H9 (cell line): ENCODE measurements at regions not wholly inside any gene's neighbourhood (a gene's known extent, or its start where the extent isn't known, plus 50 kb on each side); places are given as distances from the start of the nearest gene placed in this dataset.

ENCODE experiments used
- DNase-seq: peaks from one replicate; pipeline ENCODE4 v3.0.0-alpha.2; 2017
- H2AFZ ChIP-seq: one replicate; pipeline ENCODE4 v1.6.1; 2013; ENCODE audit warnings: mild to moderate bottlenecking, low read length, control low read depth, moderate library complexity
- H2AK5ac ChIP-seq: 2 replicates; pipeline ENCODE4 v1.6.1; 2013; ENCODE audit warnings: low read length, control low read depth, mixed read lengths; ENCODE audit not compliant: insufficient read length
- H2BK120ac ChIP-seq: one replicate; pipeline ENCODE4 v1.6.1; 2013; ENCODE audit warnings: low read depth, mild to moderate bottlenecking, low read length, control low read depth, inconsistent platforms; ENCODE audit not compliant: poor library complexity, severe bottlenecking
- H2BK12ac ChIP-seq: 2 replicates; pipeline ENCODE4 v1.6.1; 2013; ENCODE audit warnings: low read length, control low read depth, mixed read lengths, low read depth; ENCODE audit not compliant: insufficient read length
- H2BK15ac ChIP-seq: 2 replicates; pipeline ENCODE4 v1.6.1; 2013; ENCODE audit warnings: low read depth, low read length, control low read depth
- H2BK20ac ChIP-seq: one replicate; pipeline ENCODE4 v1.6.1; 2013; ENCODE audit warnings: low read depth, mild to moderate bottlenecking, low read length, control low read depth, inconsistent platforms; ENCODE audit not compliant: poor library complexity, severe bottlenecking
- H2BK5ac ChIP-seq: 2 replicates; pipeline ENCODE4 v1.6.1; 2013; ENCODE audit warnings: low read length, control low read depth, mixed read lengths; ENCODE audit not compliant: insufficient read length
- H3K14ac ChIP-seq: 2 replicates; pipeline ENCODE4 v1.6.1; 2013; ENCODE audit warnings: low read length, control low read depth; ENCODE audit not compliant: insufficient read depth
- H3K18ac ChIP-seq: 2 replicates; pipeline ENCODE4 v1.6.1; 2013; ENCODE audit warnings: low read depth, mild to moderate bottlenecking, mixed read lengths, low read length, control low read depth; ENCODE audit not compliant: insufficient read length
- H3K23ac ChIP-seq: 2 replicates; pipeline ENCODE4 v1.6.1; 2013; ENCODE audit warnings: low read length, control low read depth, mixed read lengths, low read depth; ENCODE audit not compliant: insufficient read length
- H3K23me2 ChIP-seq: 2 replicates; pipeline ENCODE4 v1.6.1; 2013; ENCODE audit warnings: low read depth, mild to moderate bottlenecking, mixed read lengths, low read length, control low read depth; ENCODE audit not compliant: insufficient read length, poor library complexity, severe bottlenecking
- H3K27ac ChIP-seq: 2 replicates; pipeline ENCODE4 v1.5.1; 2013; ENCODE audit warnings: low read length, control low read depth, mixed read lengths, low read depth; ENCODE audit not compliant: insufficient read length
- H3K27me3 ChIP-seq: 2 replicates; pipeline ENCODE4 v1.6.1; 2013; ENCODE audit warnings: low read length, control low read depth, inconsistent platforms; ENCODE audit not compliant: insufficient read depth
- H3K4ac ChIP-seq: 2 replicates; pipeline ENCODE4 v1.6.1; 2013; ENCODE audit warnings: low read depth, mild to moderate bottlenecking, control low read depth, inconsistent platforms, low read length, moderate library complexity
- H3K4me1 ChIP-seq: 2 replicates; pipeline ENCODE4 v1.6.1; 2013; ENCODE audit warnings: low read length, control low read depth, inconsistent platforms; ENCODE audit not compliant: insufficient read depth
- H3K4me2 ChIP-seq: 2 replicates; pipeline ENCODE4 v1.6.1; 2013; ENCODE audit warnings: low read length, control low read depth, mixed read lengths; ENCODE audit not compliant: insufficient read length, insufficient read depth
- H3K56ac ChIP-seq: 2 replicates; pipeline ENCODE4 v1.6.1; 2013; ENCODE audit warnings: low read depth, mild to moderate bottlenecking, mixed read lengths, low read length, control low read depth; ENCODE audit not compliant: insufficient read length
- H3K79me1 ChIP-seq: 2 replicates; pipeline ENCODE4 v1.6.1; 2013; ENCODE audit warnings: low read depth, mild to moderate bottlenecking, moderate library complexity, low read length, control low read depth, inconsistent platforms; ENCODE audit not compliant: insufficient read depth, poor library complexity, severe bottlenecking
- H3K79me2 ChIP-seq: 2 replicates; pipeline ENCODE4 v1.6.1; 2013; ENCODE audit warnings: low read length, control low read depth, inconsistent platforms; ENCODE audit not compliant: insufficient read depth
- H3K9ac ChIP-seq: 2 replicates; pipeline ENCODE4 v1.6.1; 2013; ENCODE audit warnings: low read length, control low read depth, mixed read lengths; ENCODE audit not compliant: insufficient read length; ENCODE audit errors: extremely low read depth
- H3K9me3 ChIP-seq: one replicate; pipeline ENCODE4 v1.6.1; 2013; ENCODE audit warnings: low read depth, low read length, inconsistent platforms; ENCODE audit not compliant: control insufficient read depth
- H3T11ph ChIP-seq: one replicate; pipeline ENCODE4 v1.6.1; 2013; ENCODE audit warnings: mild to moderate bottlenecking, low read length, control low read depth, inconsistent platforms
- H4K20me1 ChIP-seq: one replicate; pipeline ENCODE4 v1.6.1; 2013; ENCODE audit not compliant: control insufficient read depth, insufficient read length, insufficient read depth
- H4K5ac ChIP-seq: 2 replicates; pipeline ENCODE4 v1.6.1; 2013; ENCODE audit warnings: low read depth, mild to moderate bottlenecking, mixed read lengths, low read length, control low read depth; ENCODE audit not compliant: insufficient read length
- H4K8ac ChIP-seq: replicated peaks from 2 replicates; pipeline ENCODE4 v1.6.1; 2013; ENCODE audit warnings: low read length, control low read depth, mixed read lengths, low read depth; ENCODE audit not compliant: insufficient read length
- H4K91ac ChIP-seq: 2 replicates; pipeline ENCODE4 v1.6.1; 2013; ENCODE audit warnings: low read depth, mild to moderate bottlenecking, moderate library complexity, mixed read lengths, low read length, control low read depth; ENCODE audit not compliant: insufficient read length
- H3K27ac Mint-ChIP-seq, 3 experiments: 2 replicates in 2 of 3; 3 replicates in 1 of 3; pipeline ENCODE4 v1.8.0; 2020 to 2021; ENCODE audit warnings: mixed read lengths in 3 of 3, mild to moderate bottlenecking in 1 of 3, moderate library complexity in 1 of 3
- H3K27me3 Mint-ChIP-seq: 2 replicates; pipeline ENCODE4 v1.8.0; 2021; ENCODE audit warnings: low read depth, mild to moderate bottlenecking, moderate library complexity, mixed read lengths
- H3K36me3 Mint-ChIP-seq, 3 experiments: 2 replicates in 2 of 3; 3 replicates in 1 of 3; pipeline ENCODE4 v1.8.0; 2020 to 2021; ENCODE audit warnings: low read depth in 3 of 3, mixed read lengths in 3 of 3; ENCODE audit not compliant: insufficient read depth in 1 of 3
- H3K4me1 Mint-ChIP-seq, 2 experiments: 2 replicates each; pipeline ENCODE4 v1.8.0; 2020; ENCODE audit warnings: mixed read lengths in 2 of 2
- H3K4me3 Mint-ChIP-seq, 2 experiments: 2 replicates in 1 of 2; 3 replicates in 1 of 2; pipeline ENCODE4 v1.8.0; 2020 to 2021; ENCODE audit warnings: mild to moderate bottlenecking in 2 of 2, mixed read lengths in 2 of 2, moderate library complexity in 1 of 2
- H3K9me3 Mint-ChIP-seq, 2 experiments: 2 replicates in 1 of 2; 3 replicates in 1 of 2; pipeline ENCODE4 v1.8.0; 2020; ENCODE audit warnings: mild to moderate bottlenecking in 2 of 2, mixed read lengths in 2 of 2, moderate library complexity in 1 of 2
- WGBS: extraction: QIAGEN DNeasy Blood & Tissue Kit; methylation state at CpG from one replicate; pipeline ENCODE4 v1.1.7; 2013; ENCODE audit warnings: missing lambda C conversion rate, low lambda C conversion rate, mixed read lengths; ENCODE audit not compliant: insufficient read length; ENCODE audit errors: extremely low coverage; 5-methylcytosine and 5-hydroxymethylcytosine counted together
- TF ChIP-seq, protein P1 (sequence below): fragments of 200-600 bp; sonication (generic); conservative IDR thresholded peaks from 3 replicates; pipeline ENCODE4 v1.8.0; 2021; ENCODE audit warnings: antibody characterized with exemption, mild to moderate bottlenecking

- DNase-seq: no peak
- H3K27ac ChIP-seq: no peak overlapping the region
These were observed 55.5 kb upstream of the ARAP3 start for GRCh38 chr5:141737535-141737934.

More at GRCh38 chr5:141737535-141737934, 55.5 kb upstream of the ARAP3 start:
- no peak overlapping the region for H3K23ac ChIP-seq
- WGBS: no CpG with 5 or more reads among the region's 4 CpGs
- Mint-ChIP-seq H3K27me3 (peaks cover 19% of the 10 kb centered on the region), H3K9me3 (no peaks in the 10 kb centered on the region), H3K4me3 (peak overlapping the region in 1 of 2 experiments; percentile 48; a peak in 2 of 5 replicates), H3K36me3 (no peaks in the 10 kb centered on the region), H3K27ac (no peak overlapping the region), H3K4me1 (peaks cover 26 to 30% of the 10 kb centered on the region in 2 experiments)
- no peak overlapping the region for H2BK12ac ChIP-seq
- H2BK120ac ChIP-seq: no peak overlapping the region
- H3K9me3 ChIP-seq: no peaks in the 10 kb centered on the region
- no peak overlapping the region for H4K8ac ChIP-seq
- no peak overlapping the region for H4K91ac ChIP-seq
- peaks cover 3% of the 10 kb centered on the region; the same call in 1 of the 2 replicates for H3K4me1 ChIP-seq
- H4K5ac ChIP-seq: no peak overlapping the region
- no peak overlapping the region for H2BK20ac ChIP-seq
- H3K56ac ChIP-seq: no peak overlapping the region
- no peak overlapping the region for H3K18ac ChIP-seq
- no peaks in the 10 kb centered on the region for H4K20me1 ChIP-seq
- TF ChIP-seq, protein P1, sequence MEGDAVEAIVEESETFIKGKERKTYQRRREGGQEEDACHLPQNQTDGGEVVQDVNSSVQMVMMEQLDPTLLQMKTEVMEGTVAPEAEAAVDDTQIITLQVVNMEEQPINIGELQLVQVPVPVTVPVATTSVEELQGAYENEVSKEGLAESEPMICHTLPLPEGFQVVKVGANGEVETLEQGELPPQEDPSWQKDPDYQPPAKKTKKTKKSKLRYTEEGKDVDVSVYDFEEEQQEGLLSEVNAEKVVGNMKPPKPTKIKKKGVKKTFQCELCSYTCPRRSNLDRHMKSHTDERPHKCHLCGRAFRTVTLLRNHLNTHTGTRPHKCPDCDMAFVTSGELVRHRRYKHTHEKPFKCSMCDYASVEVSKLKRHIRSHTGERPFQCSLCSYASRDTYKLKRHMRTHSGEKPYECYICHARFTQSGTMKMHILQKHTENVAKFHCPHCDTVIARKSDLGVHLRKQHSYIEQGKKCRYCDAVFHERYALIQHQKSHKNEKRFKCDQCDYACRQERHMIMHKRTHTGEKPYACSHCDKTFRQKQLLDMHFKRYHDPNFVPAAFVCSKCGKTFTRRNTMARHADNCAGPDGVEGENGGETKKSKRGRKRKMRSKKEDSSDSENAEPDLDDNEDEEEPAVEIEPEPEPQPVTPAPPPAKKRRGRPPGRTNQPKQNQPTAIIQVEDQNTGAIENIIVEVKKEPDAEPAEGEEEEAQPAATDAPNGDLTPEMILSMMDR: no peak
- no peak overlapping the region for H3K14ac ChIP-seq
- no peak overlapping the region for H2AFZ ChIP-seq
- H3K27me3 ChIP-seq: no peaks in the 10 kb centered on the region
- no peak overlapping the region for H2AK5ac ChIP-seq
- no peaks in the 10 kb centered on the region for H3K23me2 ChIP-seq
- no peak overlapping the region for H3T11ph ChIP-seq
- no peak overlapping the region for H2BK5ac ChIP-seq
- H3K79me2 ChIP-seq: no peaks in the 10 kb centered on the region
- H3K4ac ChIP-seq: no peak overlapping the region
- no peak overlapping the region for H2BK15ac ChIP-seq
- H3K9ac ChIP-seq: no peak overlapping the region
- no peak overlapping the region for H3K4me2 ChIP-seq
- no peaks in the 10 kb centered on the region for H3K79me1 ChIP-seq
